ENCODE measurements at regions not wholly inside any gene's neighbourhood (a gene's known extent, or its start where the extent isn't known, plus 50 kb on each side); places are given as distances from the start of the nearest gene placed in this dataset.

GRCh38 chr5:58258984-58259684 lies 200.8 kb downstream of the PLK2 start:
- DNase-seq (ENCODE audit: low read depth, low spot score), result no peak

GRCh38 chr5:58255970-58256369 lies 203.9 kb downstream of the PLK2 start:
- DNase-seq (ENCODE audit: low read depth, low spot score), result no peak

- no peak for DNase-seq (ENCODE audit: low read depth, low spot score)
Measured at GRCh38 chr5:58255386-58255785, 204.5 kb downstream of the PLK2 start.

GRCh38 chr5:58248221-58248620 lies 211.7 kb downstream of the PLK2 start:
- DNase-seq (ENCODE audit: low read depth, low spot score), result no peak

- DNase-seq (ENCODE audit: low read depth, low spot score), result no peak
Measured at GRCh38 chr5:58246461-58246944, 213.4 kb downstream of the PLK2 start.

- DNase-seq (ENCODE audit: low read depth, low spot score), result no peak
Measured at GRCh38 chr5:58245476-58245840, 214.4 kb downstream of the PLK2 start.

- DNase-seq (ENCODE audit: low read depth, low spot score), result no peak
Measured at GRCh38 chr5:58244819-58245475, 214.9 kb downstream of the PLK2 start.

- no peak for DNase-seq (ENCODE audit: low read depth, low spot score)
Measured at GRCh38 chr5:58241389-58241788, 218.5 kb downstream of the PLK2 start.

- no peak for DNase-seq (ENCODE audit: low read depth, low spot score)
Measured at GRCh38 chr5:58240322-58240721, 219.6 kb downstream of the PLK2 start.

- DNase-seq (ENCODE audit: low read depth, low spot score), result no peak
Measured at GRCh38 chr5:58239731-58240130, 220.2 kb downstream of the PLK2 start.

GRCh38 chr5:58239045-58239444 lies 220.8 kb downstream of the PLK2 start:
- DNase-seq (ENCODE audit: low read depth, low spot score), result no peak

GRCh38 chr5:58236498-58236897 lies 223.4 kb downstream of the PLK2 start:
- DNase-seq (ENCODE audit: low read depth, low spot score), result no peak

GRCh38 chr5:58235299-58235698 lies 224.6 kb downstream of the PLK2 start:
- no peak for DNase-seq (ENCODE audit: low read depth, low spot score)

- DNase-seq (ENCODE audit: low read depth, low spot score), result no peak
Measured at GRCh38 chr5:58232130-58232529, 227.8 kb downstream of the PLK2 start.

GRCh38 chr5:58231041-58231440 lies 228.8 kb downstream of the PLK2 start:
- no peak for DNase-seq (ENCODE audit: low read depth, low spot score)

GRCh38 chr5:58228896-58229295 lies 231.0 kb downstream of the PLK2 start:
- no peak for DNase-seq (ENCODE audit: low read depth, low spot score)

GRCh38 chr5:58227858-58228257 lies 232.0 kb downstream of the PLK2 start:
- no peak for DNase-seq (ENCODE audit: low read depth, low spot score)

GRCh38 chr5:58224661-58225060 lies 235.2 kb downstream of the PLK2 start:
- DNase-seq (ENCODE audit: low read depth, low spot score), result no peak

- no peak for DNase-seq (ENCODE audit: low read depth, low spot score)
Measured at GRCh38 chr5:58224221-58224620, 235.7 kb downstream of the PLK2 start.

- no peak for DNase-seq (ENCODE audit: low read depth, low spot score)
Measured at GRCh38 chr5:58215364-58215763, 244.5 kb downstream of the PLK2 start.

GRCh38 chr5:58211441-58211840 lies 248.4 kb downstream of the PLK2 start:
- no peak for DNase-seq (ENCODE audit: low read depth, low spot score)

GRCh38 chr5:58208674-58209073 lies 251.2 kb downstream of the PLK2 start:
- no peak for DNase-seq (ENCODE audit: low read depth, low spot score)

GRCh38 chr5:58207076-58207475 lies 252.8 kb downstream of the PLK2 start:
- no peak for DNase-seq (ENCODE audit: low read depth, low spot score)

Data from ELF-1 (cell line).